ENCODE measurements at regions not wholly inside any gene's neighbourhood (a gene's known extent, or its start where the extent isn't known, plus 50 kb on each side); places are given as distances from the start of the nearest gene placed in this dataset.

DNA sequence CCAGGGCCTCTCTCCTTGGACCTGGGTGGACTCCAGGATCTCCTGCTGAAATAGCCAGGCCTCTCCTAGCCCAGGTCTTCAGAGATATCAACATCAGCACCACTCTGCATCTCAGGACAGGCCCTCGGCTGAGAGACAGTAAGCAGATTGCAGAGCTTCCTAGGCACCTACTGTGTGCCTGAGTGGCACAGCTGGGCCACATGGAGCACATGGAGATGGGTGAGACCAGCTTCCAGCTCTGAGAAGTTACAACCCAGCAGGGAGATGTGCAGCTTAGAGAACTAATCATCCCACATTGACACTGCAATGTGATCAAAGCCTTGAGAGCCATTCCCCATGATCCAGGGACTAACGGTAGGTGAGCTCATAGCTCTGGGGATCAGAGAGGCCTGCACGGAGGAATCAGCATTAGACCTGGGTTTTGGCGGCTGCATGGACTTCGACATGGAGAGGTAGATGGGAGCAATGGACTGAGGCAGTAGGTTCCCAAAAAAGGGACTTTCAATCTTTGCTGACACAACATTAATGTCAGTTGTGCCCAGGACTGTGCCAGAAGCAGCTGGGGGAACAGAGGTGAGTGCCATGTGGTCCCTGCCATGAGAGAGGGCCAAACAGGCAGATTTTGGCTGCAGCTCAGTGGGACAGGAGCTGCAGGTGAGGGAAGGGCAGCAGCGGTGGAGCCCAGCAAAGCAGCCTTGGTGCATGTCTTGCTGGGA, 76.0 kb upstream of the LEP start:
- no peak for DNase-seq (ENCODE audit: extremely low read depth, insufficient read length)
- no peaks in the 10 kb centered on the region; the same call in 1 of the 2 replicates for H3K27me3 ChIP-seq (replicated peaks; ENCODE audit: control insufficient read depth, insufficient read depth, low read length)
- no peaks in the 10 kb centered on the region for H3K36me3 ChIP-seq (ENCODE audit: control insufficient read depth, insufficient read depth, low read length)
- no peak overlapping the region for H3K4me3 ChIP-seq (replicated peaks; ENCODE audit: low read depth, low read length)
- TF ChIP-seq, protein P1, sequence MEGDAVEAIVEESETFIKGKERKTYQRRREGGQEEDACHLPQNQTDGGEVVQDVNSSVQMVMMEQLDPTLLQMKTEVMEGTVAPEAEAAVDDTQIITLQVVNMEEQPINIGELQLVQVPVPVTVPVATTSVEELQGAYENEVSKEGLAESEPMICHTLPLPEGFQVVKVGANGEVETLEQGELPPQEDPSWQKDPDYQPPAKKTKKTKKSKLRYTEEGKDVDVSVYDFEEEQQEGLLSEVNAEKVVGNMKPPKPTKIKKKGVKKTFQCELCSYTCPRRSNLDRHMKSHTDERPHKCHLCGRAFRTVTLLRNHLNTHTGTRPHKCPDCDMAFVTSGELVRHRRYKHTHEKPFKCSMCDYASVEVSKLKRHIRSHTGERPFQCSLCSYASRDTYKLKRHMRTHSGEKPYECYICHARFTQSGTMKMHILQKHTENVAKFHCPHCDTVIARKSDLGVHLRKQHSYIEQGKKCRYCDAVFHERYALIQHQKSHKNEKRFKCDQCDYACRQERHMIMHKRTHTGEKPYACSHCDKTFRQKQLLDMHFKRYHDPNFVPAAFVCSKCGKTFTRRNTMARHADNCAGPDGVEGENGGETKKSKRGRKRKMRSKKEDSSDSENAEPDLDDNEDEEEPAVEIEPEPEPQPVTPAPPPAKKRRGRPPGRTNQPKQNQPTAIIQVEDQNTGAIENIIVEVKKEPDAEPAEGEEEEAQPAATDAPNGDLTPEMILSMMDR (IDR thresholded peaks at IDR 0.05; ENCODE audit: insufficient read depth, low read length, poor library complexity, severe bottlenecking): no peak

- Histone ChIP-seq H3K27me3 (replicated peaks; ENCODE audit: control insufficient read depth, insufficient read depth, low read length) (peaks cover 3% of the 10 kb centered on the region), H3K36me3 (ENCODE audit: control insufficient read depth, insufficient read depth, low read length) (no peaks in the 10 kb centered on the region), H3K4me3 (replicated peaks; ENCODE audit: low read depth, low read length) (no peak overlapping the region)
- TF ChIP-seq, protein P1 (IDR thresholded peaks at IDR 0.05; ENCODE audit: insufficient read depth, low read length, poor library complexity, severe bottlenecking): no peak
- no peak for DNase-seq (ENCODE audit: extremely low read depth, insufficient read length)
Observed at GRCh38 chr7:128165927-128166420, 75.1 kb upstream of the LEP start.

DNA sequence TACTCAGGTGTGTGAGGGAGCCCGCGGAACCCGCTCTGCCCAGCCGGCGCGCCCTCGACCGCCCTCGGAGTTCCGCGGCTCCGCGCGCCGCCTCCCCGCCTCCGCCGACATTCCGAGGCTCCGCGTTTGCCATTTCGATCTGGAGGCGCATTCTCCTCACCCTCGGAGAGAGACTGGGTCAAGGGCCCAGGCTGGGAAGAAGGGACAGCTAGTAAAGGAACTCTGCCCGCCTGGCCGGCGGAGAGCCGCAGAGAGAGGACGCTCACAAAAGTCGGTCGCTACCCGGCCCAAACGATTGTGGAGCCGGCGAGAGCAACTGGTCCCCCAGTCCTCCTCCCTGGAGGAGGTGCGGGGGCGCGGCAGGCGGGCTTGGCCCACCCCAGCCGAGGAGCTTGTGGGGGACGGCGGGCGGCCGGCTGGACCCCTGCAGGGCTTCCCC, 74.5 kb upstream of the LEP start:
- Histone ChIP-seq H3K4me3 (replicated peaks; ENCODE audit: low read depth, low read length) (peak overlapping the region; percentile 16; the same call in 1 of the 2 replicates), H3K27me3 (replicated peaks; ENCODE audit: control insufficient read depth, insufficient read depth, low read length) (peaks cover 3% of the 10 kb centered on the region), H3K36me3 (ENCODE audit: control insufficient read depth, insufficient read depth, low read length) (no peaks in the 10 kb centered on the region)
- TF ChIP-seq, protein P1 (IDR thresholded peaks at IDR 0.05; ENCODE audit: insufficient read depth, low read length, poor library complexity, severe bottlenecking): no peak
- no peak for DNase-seq (ENCODE audit: extremely low read depth, insufficient read length)

DNA sequence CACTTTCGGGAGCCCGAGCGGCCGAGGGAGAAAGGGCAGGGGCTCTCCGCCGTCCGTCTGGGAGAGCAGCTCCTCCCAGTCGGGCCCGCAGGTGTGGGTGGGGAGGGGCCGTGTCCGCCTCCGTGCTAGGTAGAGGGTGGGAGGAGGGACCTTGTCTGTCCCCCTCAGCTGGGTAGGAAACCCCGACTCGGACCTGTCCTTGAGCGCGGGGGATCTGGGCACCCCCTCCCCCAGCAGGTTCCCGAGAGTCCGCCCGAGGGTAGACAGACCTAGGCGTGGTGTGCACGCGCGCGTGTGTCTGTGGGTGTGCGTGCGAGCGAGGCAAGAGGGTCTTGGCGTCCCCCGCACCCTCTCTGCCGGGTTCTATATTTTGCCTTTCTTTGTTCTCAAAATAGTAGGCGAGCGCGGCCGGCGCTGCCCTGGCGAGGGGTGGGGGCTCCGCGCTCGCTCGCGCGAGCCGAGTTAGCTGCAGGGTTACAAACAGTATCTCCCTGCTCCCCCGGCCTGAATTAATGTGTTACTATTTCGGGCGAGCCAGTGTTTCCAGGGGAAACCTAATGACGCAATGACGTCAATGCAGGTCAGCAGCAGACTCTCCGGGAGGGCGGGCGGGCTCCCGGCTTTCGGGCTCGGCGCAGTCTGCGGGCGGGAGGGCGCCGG, 73.9 kb upstream of the LEP start:
- peak overlapping the region; percentile 45 for H3K4me3 ChIP-seq (replicated peaks; ENCODE audit: low read depth, low read length)
- peaks cover 3% of the 10 kb centered on the region for H3K27me3 ChIP-seq (replicated peaks; ENCODE audit: control insufficient read depth, insufficient read depth, low read length)
- H3K36me3 ChIP-seq (ENCODE audit: control insufficient read depth, insufficient read depth, low read length): no peaks in the 10 kb centered on the region
- TF ChIP-seq, protein P1 (IDR thresholded peaks at IDR 0.05; ENCODE audit: insufficient read depth, low read length, poor library complexity, severe bottlenecking): no peak
- DNase-seq (ENCODE audit: extremely low read depth, insufficient read length): no peak

- no peak for DNase-seq (ENCODE audit: extremely low read depth, insufficient read length)
- Histone ChIP-seq H3K4me3 (replicated peaks; ENCODE audit: low read depth, low read length) (no peak overlapping the region), H3K27me3 (replicated peaks; ENCODE audit: control insufficient read depth, insufficient read depth, low read length) (peaks cover 3% of the 10 kb centered on the region), H3K36me3 (ENCODE audit: control insufficient read depth, insufficient read depth, low read length) (no peaks in the 10 kb centered on the region)
- TF ChIP-seq, protein P1 (IDR thresholded peaks at IDR 0.05; ENCODE audit: insufficient read depth, low read length, poor library complexity, severe bottlenecking): no peak
Observed at GRCh38 chr7:128167791-128168666, 73.0 kb upstream of the LEP start.
